GM12865 (cell line): ENCODE measurements at regions not wholly inside any gene's neighbourhood (a gene's known extent, or its start where the extent isn't known, plus 50 kb on each side); places are given as distances from the start of the nearest gene placed in this dataset.

Experiments used
- DNase-seq: peaks from one replicate; pipeline ENCODE4 v3.0.0; 2010; ENCODE audit warnings: low read depth
- H3K4me3 ChIP-seq: 2 replicates; pipeline ENCODE4 v1.5.1; 2011; ENCODE audit warnings: mild to moderate bottlenecking, low read depth, low read length, control low read depth
- TF ChIP-seq, protein P1 (sequence below): IDR thresholded peaks from 2 replicates; pipeline ENCODE4 v1.5.1; 2011; ENCODE audit warnings: low read length, control low read depth, low read depth, inconsistent platforms; ENCODE audit not compliant: insufficient read depth; ENCODE audit errors: missing control alignments

GRCh38 chr4:72984351-72984750 lies 85.2 kb downstream of the COX18 start:
- DNase-seq, result no peak
- no peak overlapping the region for H3K4me3 ChIP-seq
- TF ChIP-seq, protein P1, sequence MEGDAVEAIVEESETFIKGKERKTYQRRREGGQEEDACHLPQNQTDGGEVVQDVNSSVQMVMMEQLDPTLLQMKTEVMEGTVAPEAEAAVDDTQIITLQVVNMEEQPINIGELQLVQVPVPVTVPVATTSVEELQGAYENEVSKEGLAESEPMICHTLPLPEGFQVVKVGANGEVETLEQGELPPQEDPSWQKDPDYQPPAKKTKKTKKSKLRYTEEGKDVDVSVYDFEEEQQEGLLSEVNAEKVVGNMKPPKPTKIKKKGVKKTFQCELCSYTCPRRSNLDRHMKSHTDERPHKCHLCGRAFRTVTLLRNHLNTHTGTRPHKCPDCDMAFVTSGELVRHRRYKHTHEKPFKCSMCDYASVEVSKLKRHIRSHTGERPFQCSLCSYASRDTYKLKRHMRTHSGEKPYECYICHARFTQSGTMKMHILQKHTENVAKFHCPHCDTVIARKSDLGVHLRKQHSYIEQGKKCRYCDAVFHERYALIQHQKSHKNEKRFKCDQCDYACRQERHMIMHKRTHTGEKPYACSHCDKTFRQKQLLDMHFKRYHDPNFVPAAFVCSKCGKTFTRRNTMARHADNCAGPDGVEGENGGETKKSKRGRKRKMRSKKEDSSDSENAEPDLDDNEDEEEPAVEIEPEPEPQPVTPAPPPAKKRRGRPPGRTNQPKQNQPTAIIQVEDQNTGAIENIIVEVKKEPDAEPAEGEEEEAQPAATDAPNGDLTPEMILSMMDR, result no peak

- no peak overlapping the region for H3K4me3 ChIP-seq
- DNase-seq, result no peak
- TF ChIP-seq, protein P1, result no peak
Measured at GRCh38 chr4:72983709-72984108, 85.8 kb downstream of the COX18 start.

GRCh38 chr4:72977936-72978485 lies 91.5 kb downstream of the COX18 start:
- no peak for DNase-seq
- TF ChIP-seq, protein P1, result no peak
- H3K4me3 ChIP-seq, result no peak overlapping the region

GRCh38 chr4:72975488-72975784 lies 94.1 kb downstream of the COX18 start:
- no peak for DNase-seq
- no peak overlapping the region for H3K4me3 ChIP-seq
- TF ChIP-seq, protein P1, result no peak

- no peak overlapping the region for H3K4me3 ChIP-seq
- DNase-seq, result no peak
- TF ChIP-seq, protein P1, result no peak
Measured at GRCh38 chr4:72974694-72975487, 94.6 kb downstream of the COX18 start.

DNA sequence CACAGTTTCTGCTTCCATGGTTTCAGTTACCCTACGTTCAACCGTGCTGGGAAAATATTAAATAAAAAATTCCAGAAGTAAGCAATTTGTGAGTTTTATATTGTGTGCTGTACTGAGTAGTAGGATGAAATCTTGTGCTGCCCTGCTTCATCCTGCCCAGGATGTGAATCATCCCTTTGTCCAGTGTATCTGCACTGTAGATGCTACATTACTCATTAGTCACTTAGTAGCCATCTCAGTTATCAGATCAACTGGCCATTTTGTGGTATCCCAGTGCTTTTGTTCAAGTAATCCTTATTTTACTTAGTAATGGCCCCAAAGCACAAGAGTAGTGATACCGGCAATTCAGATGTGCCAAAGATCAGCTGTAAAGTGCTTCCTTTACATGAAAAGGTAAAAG lies 97.9 kb downstream of the COX18 start:
- H3K4me3 ChIP-seq, result no peak overlapping the region
- no peak for DNase-seq
- TF ChIP-seq, protein P1, result no peak

- TF ChIP-seq, protein P1, result no peak
- no peak for DNase-seq
- H3K4me3 ChIP-seq, result no peak overlapping the region
Measured at GRCh38 chr4:72970756-72971155, 98.8 kb downstream of the COX18 start.
